HepG2 (cell line): ENCODE measurements at regions not wholly inside any gene's neighbourhood (a gene's known extent, or its start where the extent isn't known, plus 50 kb on each side); places are given as distances from the start of the nearest gene placed in this dataset.
A peak's percentile ranks its signal among the peaks of the same experiment; 100 is the strongest.

Experiments used
- ATAC-seq: fragments of 200-7000 bp; cut with Tn5 transposase; 3 replicates; pipeline ENCODE4 v1.9.1; 2020; ENCODE audit warnings: mild to moderate bottlenecking, moderate library complexity
- BruUV-seq: library from RNA; stranded (reverse); fragments of 400-500 nt; replicated peaks from 2 replicates; lab custom pipeline; 2021; lab: Mats Ljungman, UMichigan
- CTCF ChIA-PET: fragments of 300-600 bp; formaldehyde crosslinking; extraction: SDS; loops from one replicate; lab custom pipeline; 2021; ENCODE audit warnings: low total read pairs, inconsistent platforms, low intra/inter-chr PET ratio; lab: Yijun Ruan, JAX
- POLR2A ChIA-PET: fragments of 350-600 bp; sonication (Branson Sonifier 250); formaldehyde crosslinking; loops from one replicate; lab custom pipeline; 2020; ENCODE audit warnings: antibody characterized with exemption, inconsistent platforms; lab: Yijun Ruan, JAX
- DNase-seq: peaks from one replicate; pipeline ENCODE4 v3.0.0-alpha.2; 2015; ENCODE audit warnings: low spot score
- FAIRE-seq: peaks from 3 replicates; lab custom pipeline; 2011; peaks lifted over from hg19 to GRCh38; lab: Jason Lieb, UNC
- H2AFZ ChIP-seq: one replicate; pipeline ENCODE4 v1.6.1; 2011; ENCODE audit warnings: low read length, inconsistent platforms
- H3K27ac ChIP-seq: fragments of 300-600 bp; 3 replicates; pipeline ENCODE4 v1.8.0; 2011; ENCODE audit warnings: mixed run types, mild to moderate bottlenecking, mixed read lengths, low read length, inconsistent platforms; ENCODE audit not compliant: insufficient read depth; ENCODE audit errors: extremely low read length
- H3K27me3 ChIP-seq, 2 experiments: fragments of 200-600 bp in 1 of 2; 2 replicates in 1 of 2; 3 replicates in 1 of 2; pipeline versions ENCODE4 v1.6.0 to v1.8.0; 2011; ENCODE audit warnings: low read length in 2 of 2, mild to moderate bottlenecking in 2 of 2, moderate library complexity in 2 of 2, inconsistent platforms in 1 of 2; ENCODE audit not compliant: insufficient read depth in 2 of 2, control insufficient read depth in 1 of 2
- H3K36me3 ChIP-seq, 2 experiments: fragments of 200-600 bp in 1 of 2; replicated peaks in 1 of 2; 2 replicates in 1 of 2; 3 replicates in 1 of 2; pipeline versions ENCODE4 v1.5.1 to v1.8.0; 2011; ENCODE audit warnings: low read length in 2 of 2, inconsistent platforms in 1 of 2; ENCODE audit not compliant: insufficient read depth in 2 of 2, control insufficient read depth in 1 of 2
- H3K4me1 ChIP-seq: 2 replicates; pipeline ENCODE4 v1.5.1; 2012; ENCODE audit warnings: low read length, inconsistent platforms; ENCODE audit not compliant: insufficient read depth
- H3K4me2 ChIP-seq: 2 replicates; pipeline ENCODE4 v1.6.0; 2011; ENCODE audit warnings: low read depth, low read length, inconsistent platforms
- H3K4me3 ChIP-seq, 3 experiments: fragments of 200-600 bp in 1 of 3; sonication (generic), shearing (Covaris generic) in 1 of 3; replicated peaks in 1 of 3; 2 replicates each; pipeline ENCODE4 v1.5.1; 2011 to 2016; ENCODE audit warnings: low read length in 3 of 3, inconsistent platforms in 2 of 3, low read depth in 2 of 3, mild to moderate bottlenecking in 2 of 3, control low read depth in 1 of 3, mixed read lengths in 1 of 3; ENCODE audit not compliant: insufficient read depth in 1 of 3
- H3K79me2 ChIP-seq: one replicate; pipeline ENCODE4 v1.6.1; 2011; ENCODE audit warnings: low read length, inconsistent platforms; ENCODE audit not compliant: insufficient read depth
- H3K9ac ChIP-seq: 2 replicates; pipeline ENCODE4 v1.6.0; 2011; ENCODE audit warnings: mild to moderate bottlenecking, low read depth, low read length, inconsistent platforms; ENCODE audit not compliant: insufficient read depth
- H3K9me3 ChIP-seq: 2 replicates; pipeline ENCODE4 v1.5.1; 2012; ENCODE audit warnings: mild to moderate bottlenecking, low read length
- H4K20me1 ChIP-seq: 2 replicates; pipeline ENCODE4 v1.6.0; 2011; ENCODE audit warnings: inconsistent platforms, mild to moderate bottlenecking, low read length, moderate library complexity; ENCODE audit not compliant: insufficient read depth
- ATF7 ChIP-seq, 2 experiments: fragments of 450-650 bp in 1 of 2; sonication (generic) in 1 of 2; formaldehyde crosslinking in 1 of 2; IDR thresholded peaks; 2 replicates each; pipeline versions ENCODE4 v1.4.0 to v1.6.1; 2016 to 2020; ENCODE audit warnings: antibody characterized with exemption in 1 of 2, mild to moderate bottlenecking in 1 of 2, missing genetic modification reagents in 1 of 2
- BHLHE40 ChIP-seq: IDR thresholded peaks from 2 replicates; pipeline ENCODE4 v1.6.1; 2011; ENCODE audit warnings: low read length, improper control_type of control experiment
- GLMP ChIP-seq: sonication (generic); formaldehyde crosslinking; IDR thresholded peaks from 2 replicates; pipeline ENCODE4 v1.9.0; 2021; ENCODE audit warnings: missing genetic modification reagents, mild to moderate bottlenecking, borderline replicate concordance
- IKZF4 ChIP-seq: sonication (generic); formaldehyde crosslinking; IDR thresholded peaks from 2 replicates; pipeline ENCODE4 v1.5.1; 2020; ENCODE audit warnings: borderline replicate concordance, mild to moderate bottlenecking, low read depth, missing genetic modification reagents; ENCODE audit errors: not compliant biosample characterization
- ZFP36 ChIP-seq: fragments of 150-350 bp; IDR thresholded peaks from 2 replicates; pipeline ENCODE4 v1.6.1; 2018; ENCODE audit warnings: borderline replicate concordance, low read length, low read depth; ENCODE audit not compliant: partially characterized antibody
- ZNF761 ChIP-seq: sonication (generic); formaldehyde crosslinking; conservative IDR thresholded peaks from 2 replicates; pipeline ENCODE4 v1.4.0; 2020; ENCODE audit warnings: mild to moderate bottlenecking, missing genetic modification reagents
- ZSCAN5A ChIP-seq: sonication (generic); formaldehyde crosslinking; IDR thresholded peaks from 2 replicates; pipeline ENCODE4 v1.8.0; 2022; ENCODE audit warnings: mild to moderate bottlenecking, missing genetic modification reagents, borderline replicate concordance
- WGBS: methylation state at CpG from one replicate; pipeline ENCODE4 v1.1.6; 2017; ENCODE audit warnings: low lambda C conversion rate; 5-methylcytosine and 5-hydroxymethylcytosine counted together
- in situ Hi-C: cut with HindIII; loops from 2 replicates; pipeline ENCODE4 v1.10.0; 2017; ENCODE audit warnings: low pct_unique_long_range_greater_than_20kb; ENCODE audit not compliant: extremely low pct_ligation_motif_present
- intact Hi-C: fragments of 100-400 bp; cut with micrococcal nuclease; formaldehyde crosslinking; loops from one replicate; pipeline ENCODE4 v1.10.0; 2022; ENCODE audit not compliant: unreplicated experiment

- H2AFZ ChIP-seq, result no peak overlapping the region
- ChIA-PET POLR2A (no interaction called here), CTCF (no interaction called here)
- no peak overlapping the region for H3K27ac ChIP-seq
- WGBS, result 3% methylated on average over 1 of the region's 1 CpG
- H3K9me3 ChIP-seq, result no peaks in the 10 kb centered on the region
- no peaks in the 10 kb centered on the region for H3K79me2 ChIP-seq
- FAIRE-seq, result no peak
- H3K4me2 ChIP-seq, result no peak overlapping the region
- H3K4me1 ChIP-seq, result no peaks in the 10 kb centered on the region
- H4K20me1 ChIP-seq, result no peaks in the 10 kb centered on the region
- no peak for DNase-seq
- intact Hi-C loops, result no loop called here
- no peak for TF ChIP-seq ZNF761 (CRISPR knock-in tag)
- TF ChIP-seq ZFP36, result no peak
- TF ChIP-seq GLMP, result no peak
- TF ChIP-seq ATF7 (IDR thresholded peaks at IDR 0.05), result peak; percentile 84
- no peak for TF ChIP-seq ATF7 (CRISPR knock-in tag; IDR thresholded peaks at IDR 0.05)
- TF ChIP-seq ZSCAN5A (CRISPR knock-in tag), result no peak
- no peak for TF ChIP-seq IKZF4 (CRISPR knock-in tag)
- no peak for TF ChIP-seq BHLHE40
- no peak overlapping the region for H3K4me3 ChIP-seq
- no peak overlapping the region for H3K9ac ChIP-seq
- in situ Hi-C loops, result no loop called here
- H3K36me3 ChIP-seq, result no peaks in the 10 kb centered on the region
- BruUV-seq, result no TSS peak
- H3K27me3 ChIP-seq, result 0 out of 5 replicates have a peak, but pooled peaks cover 0 to 3% of the 10 kb centered on the region in 2 experiments
- no peak for ATAC-seq
These were observed 130.8 kb downstream of the KCNJ18 start for GRCh38 chr17:21823090-21823489.
